Spinal cord (tissue), 9 donors: ENCODE measurements at regions not wholly inside any gene's neighbourhood (a gene's known extent, or its start where the extent isn't known, plus 50 kb on each side); places are given as distances from the start of the nearest gene placed in this dataset.

Source experiments
- DNase-seq, 6 donors: peaks; one replicate each; pipeline versions ENCODE4 v3.0.0 to v3.0.0-alpha.2; 2013 to 2015; ENCODE audit warnings: low spot score in 6 of 6, low read depth in 4 of 6
- H3K27ac ChIP-seq: one replicate; pipeline ENCODE4 v1.5.1; 2013; ENCODE audit warnings: low read depth, low read length, control low read depth
- H3K27me3 ChIP-seq: one replicate; pipeline ENCODE4 v1.6.1; 2013; ENCODE audit warnings: low read length; ENCODE audit not compliant: control insufficient read depth, insufficient read depth
- H3K36me3 ChIP-seq: one replicate; pipeline ENCODE4 v1.6.1; 2013; ENCODE audit warnings: low read length; ENCODE audit not compliant: control insufficient read depth, insufficient read depth
- H3K4me1 ChIP-seq: one replicate; pipeline ENCODE4 v1.6.1; 2013; ENCODE audit warnings: low read length; ENCODE audit not compliant: control insufficient read depth, insufficient read depth
- H3K4me3 ChIP-seq: one replicate; pipeline ENCODE4 v1.5.1; 2013; ENCODE audit warnings: low read depth, low read length, control low read depth
- H3K9me3 ChIP-seq: one replicate; pipeline ENCODE4 v1.6.1; 2013; ENCODE audit warnings: low read length; ENCODE audit not compliant: control insufficient read depth, insufficient read depth
- WGBS: methylation state at CpG from one replicate; pipeline ENCODE4 v1.1.5; 2013; ENCODE audit warnings: missing lambda C conversion rate; ENCODE audit not compliant: insufficient coverage; 5-methylcytosine and 5-hydroxymethylcytosine counted together
- donor health status: healthy.

DNA sequence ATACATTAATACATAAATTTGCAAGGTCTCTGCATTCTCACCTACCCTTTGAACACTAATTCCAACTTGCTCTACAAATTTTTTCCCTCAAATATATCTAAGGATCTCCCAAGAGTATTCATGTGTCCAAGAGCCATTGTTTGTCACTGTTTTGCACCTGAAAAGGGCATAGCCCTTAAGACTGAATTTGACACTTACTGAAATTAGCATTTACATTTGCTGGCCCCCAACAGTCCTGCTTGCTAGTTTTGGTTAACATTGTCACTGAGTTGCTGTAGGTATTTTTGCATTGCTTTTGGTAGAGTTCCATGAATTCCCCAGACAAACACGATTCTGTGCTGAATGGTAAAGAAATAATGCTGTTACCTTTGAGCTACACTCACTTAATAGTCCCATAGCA, 57.3 kb downstream of the KCNA4 start:
- Histone ChIP-seq H3K27me3 (no peaks in the 10 kb centered on the region), H3K36me3 (no peaks in the 10 kb centered on the region), H3K9me3 (no peaks in the 10 kb centered on the region), H3K4me1 (no peaks in the 10 kb centered on the region), H3K27ac (no peak overlapping the region), H3K4me3 (no peak overlapping the region)
- no CpG with 5 or more reads among the region's 1 CpG for WGBS
- DNase-seq = no peak

DNA sequence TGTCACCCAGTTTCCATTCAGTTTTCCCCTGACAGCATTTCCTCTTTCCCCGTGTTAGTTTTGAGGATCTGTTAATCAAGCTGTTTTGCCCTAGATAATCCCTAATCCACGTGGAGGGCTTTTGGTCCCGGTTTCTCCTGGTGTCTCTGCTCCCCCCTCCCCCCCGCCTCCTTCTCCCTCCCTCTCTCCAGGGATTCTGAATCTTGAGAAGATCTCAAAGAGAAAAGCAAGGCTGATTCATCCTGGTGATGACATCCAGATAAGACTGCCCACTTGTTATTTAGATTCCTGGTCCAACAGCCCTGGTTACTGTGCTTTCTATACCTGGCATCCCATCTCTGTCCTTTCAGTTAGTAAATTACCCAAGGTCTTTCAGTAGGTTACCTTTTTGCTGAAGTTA, 59.4 kb downstream of the KCNA4 start:
- no peaks in the 10 kb centered on the region for H3K27me3 ChIP-seq
- H3K36me3 ChIP-seq = no peaks in the 10 kb centered on the region
- H3K27ac ChIP-seq = no peak overlapping the region
- 15% methylated on average over 4 of the region's 4 CpGs for WGBS
- no peak overlapping the region for H3K4me3 ChIP-seq
- H3K4me1 ChIP-seq = no peaks in the 10 kb centered on the region
- DNase-seq = no peak
- H3K9me3 ChIP-seq = no peaks in the 10 kb centered on the region

- H3K36me3 ChIP-seq = no peaks in the 10 kb centered on the region
- no peaks in the 10 kb centered on the region for H3K9me3 ChIP-seq
- no peaks in the 10 kb centered on the region for H3K27me3 ChIP-seq
- 90% methylated on average over 2 of the region's 2 CpGs for WGBS
- no peaks in the 10 kb centered on the region for H3K4me1 ChIP-seq
- H3K4me3 ChIP-seq = no peak overlapping the region
- DNase-seq = peak in 1 of 6 donors; percentile 10
- no peak overlapping the region for H3K27ac ChIP-seq
Measured at GRCh38 chr11:29956076-29956556, 60.7 kb downstream of the KCNA4 start.

GRCh38 chr11:29943347-29943746, 73.5 kb downstream of the KCNA4 start:
- DNase-seq = no peak
- Histone ChIP-seq H3K27ac (no peak overlapping the region), H3K27me3 (no peaks in the 10 kb centered on the region), H3K4me1 (no peaks in the 10 kb centered on the region), H3K9me3 (no peaks in the 10 kb centered on the region), H3K4me3 (no peak overlapping the region), H3K36me3 (no peaks in the 10 kb centered on the region)

GRCh38 chr11:29937526-29937925, 79.3 kb downstream of the KCNA4 start:
- H3K27ac ChIP-seq = no peak overlapping the region
- no peak for DNase-seq
- WGBS = 96% methylated on average over 3 of the region's 4 CpGs

GRCh38 chr11:29934115-29934638, 82.7 kb downstream of the KCNA4 start:
- no peak overlapping the region for H3K27ac ChIP-seq
- no peaks in the 10 kb centered on the region for H3K9me3 ChIP-seq
- WGBS = 95% methylated on average over 19 of the region's 19 CpGs
- H3K27me3 ChIP-seq = no peaks in the 10 kb centered on the region
- no peaks in the 10 kb centered on the region for H3K4me1 ChIP-seq
- no peak for DNase-seq
- H3K36me3 ChIP-seq = peaks cover 4% of the 10 kb centered on the region
- H3K4me3 ChIP-seq = no peak overlapping the region

More at GRCh38 chr11:29937526-29937925, 79.3 kb downstream of the KCNA4 start:
- H3K27me3 ChIP-seq = no peaks in the 10 kb centered on the region
- H3K4me1 ChIP-seq = no peaks in the 10 kb centered on the region
- H3K4me3 ChIP-seq = no peak overlapping the region
- H3K9me3 ChIP-seq = no peaks in the 10 kb centered on the region
- H3K36me3 ChIP-seq = peaks cover 4% of the 10 kb centered on the region

DNA sequence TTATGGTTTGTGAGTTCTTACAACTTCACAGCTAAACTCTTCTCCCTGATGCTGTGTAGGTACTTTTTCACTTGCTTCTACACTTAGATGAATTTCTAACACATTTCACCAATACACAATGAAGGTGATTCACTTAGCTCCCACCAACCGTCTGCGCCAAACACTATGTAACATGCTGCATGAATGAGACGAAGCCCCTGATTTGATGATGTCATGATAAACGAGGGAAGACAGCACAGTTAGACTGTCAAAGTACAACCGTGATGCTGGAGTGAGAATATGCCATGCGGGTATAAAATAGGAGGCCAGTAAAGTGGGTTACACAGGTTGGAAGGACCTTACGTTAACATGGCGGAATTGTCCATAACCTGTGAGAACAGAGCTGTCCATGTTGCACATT, 100.8 kb downstream of the KCNA4 start:
- Histone ChIP-seq H3K4me3 (no peak overlapping the region), H3K27ac (no peak overlapping the region), H3K36me3 (no peaks in the 10 kb centered on the region), H3K4me1 (no peaks in the 10 kb centered on the region), H3K27me3 (no peaks in the 10 kb centered on the region), H3K9me3 (no peaks in the 10 kb centered on the region)
- 90% methylated on average over 5 of the region's 8 CpGs for WGBS
- no peak for DNase-seq

- DNase-seq = no peak
Measured at GRCh38 chr11:29914203-29914930, 102.5 kb downstream of the KCNA4 start.

GRCh38 chr11:29913352-29913751, 103.5 kb downstream of the KCNA4 start:
- DNase-seq = peak in 1 of 6 donors; percentile 21
- no peaks in the 10 kb centered on the region for H3K4me1 ChIP-seq
- H3K36me3 ChIP-seq = no peaks in the 10 kb centered on the region
- no peaks in the 10 kb centered on the region for H3K9me3 ChIP-seq
- no CpG with 5 or more reads among the region's 4 CpGs for WGBS
- H3K27me3 ChIP-seq = no peaks in the 10 kb centered on the region
- no peak overlapping the region for H3K4me3 ChIP-seq
- H3K27ac ChIP-seq = no peak overlapping the region

More at GRCh38 chr11:29914203-29914930, 102.5 kb downstream of the KCNA4 start:
- Histone ChIP-seq H3K27me3 (no peaks in the 10 kb centered on the region), H3K36me3 (no peaks in the 10 kb centered on the region), H3K27ac (no peak overlapping the region), H3K4me3 (no peak overlapping the region), H3K4me1 (no peaks in the 10 kb centered on the region), H3K9me3 (no peaks in the 10 kb centered on the region)
- 75% methylated on average over 2 of the region's 2 CpGs for WGBS

DNA sequence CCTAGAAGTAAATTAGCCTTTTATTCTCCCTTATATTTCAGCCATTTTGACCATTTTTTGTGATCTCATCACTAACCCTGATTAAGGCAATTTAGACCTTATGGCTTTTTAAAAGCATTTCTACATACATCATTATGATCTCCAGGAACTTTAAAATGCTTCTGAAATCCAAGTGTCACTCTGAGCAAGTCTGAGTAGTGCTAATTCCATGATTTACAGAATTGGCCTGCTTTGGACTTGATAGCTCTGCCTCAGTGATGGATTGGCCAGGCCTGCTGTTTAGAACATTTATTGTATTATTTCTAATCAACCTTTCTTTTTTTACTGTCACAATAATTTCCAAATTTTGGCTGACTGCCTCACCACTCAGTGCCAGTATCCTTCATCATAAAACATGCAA, 116.4 kb downstream of the KCNA4 start:
- H3K27me3 ChIP-seq = no peaks in the 10 kb centered on the region
- no peaks in the 10 kb centered on the region for H3K36me3 ChIP-seq
- DNase-seq = peak in 1 of 6 donors; percentile 14
- H3K4me1 ChIP-seq = no peaks in the 10 kb centered on the region
- H3K27ac ChIP-seq = no peak overlapping the region
- H3K9me3 ChIP-seq = no peaks in the 10 kb centered on the region
- no peak overlapping the region for H3K4me3 ChIP-seq
